ENCODE measurements at regions not wholly inside any gene's neighbourhood (a gene's known extent, or its start where the extent isn't known, plus 50 kb on each side); places are given as distances from the start of the nearest gene placed in this dataset.

GRCh38 chr9:105147110-105147871, 97.2 kb upstream of the SLC44A1 start:
- TF ChIP-seq OSR1 (CRISPR knock-in tag; IDR thresholded peaks at IDR 0.05) (no peak), ARNTL (CRISPR knock-in tag; IDR thresholded peaks at IDR 0.05; ENCODE audit: borderline replicate concordance, low read depth) (no peak), TCF4 (CRISPR knock-in tag; IDR thresholded peaks at IDR 0.05; ENCODE audit: borderline replicate concordance) (no peak), CSRNP3 (CRISPR knock-in tag; IDR thresholded peaks at IDR 0.05) (no peak), ZC3H10 (CRISPR knock-in tag; IDR thresholded peaks at IDR 0.05) (no peak), BACH2 (CRISPR knock-in tag; IDR thresholded peaks at IDR 0.05; ENCODE audit: borderline replicate concordance) (no peak), ZFP3 (CRISPR knock-in tag; IDR thresholded peaks at IDR 0.05) (no peak), CSDC2 (CRISPR knock-in tag; IDR thresholded peaks at IDR 0.05) (no peak), ZNF8 (CRISPR knock-in tag; IDR thresholded peaks at IDR 0.05) (no peak)
- TF ChIP-seq, protein P1, sequence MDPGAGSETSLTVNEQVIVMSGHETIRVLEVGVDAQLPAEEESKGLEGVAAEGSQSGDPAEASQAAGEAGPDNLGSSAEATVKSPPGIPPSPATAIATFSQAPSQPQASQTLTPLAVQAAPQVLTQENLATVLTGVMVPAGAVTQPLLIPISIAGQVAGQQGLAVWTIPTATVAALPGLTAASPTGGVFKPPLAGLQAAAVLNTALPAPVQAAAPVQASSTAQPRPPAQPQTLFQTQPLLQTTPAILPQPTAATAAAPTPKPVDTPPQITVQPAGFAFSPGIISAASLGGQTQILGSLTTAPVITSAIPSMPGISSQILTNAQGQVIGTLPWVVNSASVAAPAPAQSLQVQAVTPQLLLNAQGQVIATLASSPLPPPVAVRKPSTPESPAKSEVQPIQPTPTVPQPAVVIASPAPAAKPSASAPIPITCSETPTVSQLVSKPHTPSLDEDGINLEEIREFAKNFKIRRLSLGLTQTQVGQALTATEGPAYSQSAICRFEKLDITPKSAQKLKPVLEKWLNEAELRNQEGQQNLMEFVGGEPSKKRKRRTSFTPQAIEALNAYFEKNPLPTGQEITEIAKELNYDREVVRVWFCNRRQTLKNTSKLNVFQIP (CRISPR knock-in tag; IDR thresholded peaks at IDR 0.05; ENCODE audit: borderline replicate concordance, low read depth), result no peak
- TF ChIP-seq, protein P2, sequence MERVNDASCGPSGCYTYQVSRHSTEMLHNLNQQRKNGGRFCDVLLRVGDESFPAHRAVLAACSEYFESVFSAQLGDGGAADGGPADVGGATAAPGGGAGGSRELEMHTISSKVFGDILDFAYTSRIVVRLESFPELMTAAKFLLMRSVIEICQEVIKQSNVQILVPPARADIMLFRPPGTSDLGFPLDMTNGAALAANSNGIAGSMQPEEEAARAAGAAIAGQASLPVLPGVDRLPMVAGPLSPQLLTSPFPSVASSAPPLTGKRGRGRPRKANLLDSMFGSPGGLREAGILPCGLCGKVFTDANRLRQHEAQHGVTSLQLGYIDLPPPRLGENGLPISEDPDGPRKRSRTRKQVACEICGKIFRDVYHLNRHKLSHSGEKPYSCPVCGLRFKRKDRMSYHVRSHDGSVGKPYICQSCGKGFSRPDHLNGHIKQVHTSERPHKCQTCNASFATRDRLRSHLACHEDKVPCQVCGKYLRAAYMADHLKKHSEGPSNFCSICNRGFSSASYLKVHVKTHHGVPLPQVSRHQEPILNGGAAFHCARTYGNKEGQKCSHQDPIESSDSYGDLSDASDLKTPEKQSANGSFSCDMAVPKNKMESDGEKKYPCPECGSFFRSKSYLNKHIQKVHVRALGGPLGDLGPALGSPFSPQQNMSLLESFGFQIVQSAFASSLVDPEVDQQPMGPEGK (CRISPR knock-in tag; IDR thresholded peaks at IDR 0.05; ENCODE audit: borderline replicate concordance), result no peak
